ENCODE measurements at regions not wholly inside any gene's neighbourhood (a gene's known extent, or its start where the extent isn't known, plus 50 kb on each side); places are given as distances from the start of the nearest gene placed in this dataset.

GRCh38 chr13:53214433-53214832, 185.8 kb downstream of the OLFM4 start:
- Histone ChIP-seq H3K27me3 (replicated peaks in 1 of 4; ENCODE audit: control insufficient read depth in 3 of 4, extremely low read depth in 1 of 4, insufficient read depth in 3 of 4, low read length in 3 of 4) (no peaks in the 10 kb centered on the region), H2BK12ac (ENCODE audit: low read depth, low read length) (no peak overlapping the region), H3K36me3 (ENCODE audit: control insufficient read depth in 2 of 4, insufficient read depth in 4 of 4, low read length in 3 of 4) (no peaks in the 10 kb centered on the region), H2BK15ac (ENCODE audit: low read length) (no peak overlapping the region), H3K9ac (replicated peaks in 1 of 4; ENCODE audit: extremely low read depth in 1 of 4, low read depth in 3 of 4, low read length in 3 of 4) (no peak overlapping the region), H3K18ac (ENCODE audit: extremely low read depth, low read length) (no peak overlapping the region), H4K20me1 (replicated peaks in 1 of 2; ENCODE audit: control insufficient read depth in 1 of 2, insufficient read depth in 2 of 2, low read length in 2 of 2) (no peaks in the 10 kb centered on the region), H3K23me2 (ENCODE audit: low read depth, low read length) (no peaks in the 10 kb centered on the region), H3K4me1 (replicated peaks in 1 of 4; ENCODE audit: control insufficient read depth in 3 of 4, insufficient read depth in 4 of 4, low read length in 3 of 4) (no peaks in the 10 kb centered on the region), H2AFZ (ENCODE audit: low read length) (no peak overlapping the region), H3K4me2 (ENCODE audit: insufficient read depth in 1 of 2, low read depth in 2 of 2, low read length in 2 of 2) (no peak overlapping the region), H3K23ac (ENCODE audit: insufficient read length) (no peak overlapping the region), H3K9me3 (ENCODE audit: insufficient read depth in 2 of 2, low read depth in 1 of 2, low read length in 1 of 2) (no peaks in the 10 kb centered on the region), H2AK5ac (ENCODE audit: low read depth, low read length) (no peak overlapping the region), H3K56ac (replicated peaks; ENCODE audit: insufficient read length, low read depth, low read length) (no peak overlapping the region), H3K79me2 (ENCODE audit: control insufficient read depth in 1 of 2, insufficient read depth in 2 of 2, low read length in 2 of 2) (no peaks in the 10 kb centered on the region), H3K79me1 (ENCODE audit: low read depth, low read length) (no peaks in the 10 kb centered on the region), H2BK120ac (replicated peaks; ENCODE audit: low read depth, low read length) (no peak overlapping the region), H3K4me3 (ENCODE audit: extremely low read depth in 1 of 4, insufficient read depth in 2 of 4, low read depth in 3 of 4, low read length in 4 of 4) (no peak overlapping the region), H3K14ac (ENCODE audit: insufficient read length) (no peak overlapping the region), H4K5ac (ENCODE audit: insufficient read length, low read depth, low read length) (no peak overlapping the region), H2BK5ac (ENCODE audit: low read depth, low read length) (no peak overlapping the region), H3K4ac (replicated peaks; ENCODE audit: insufficient read length, low read depth, low read length) (no peak overlapping the region), H4K91ac (replicated peaks; ENCODE audit: insufficient read length, low read length) (no peak overlapping the region), H3K27ac (ENCODE audit: low read depth, low read length) (no peak overlapping the region), H4K8ac (ENCODE audit: extremely low read depth, insufficient read depth, low read length) (no peak overlapping the region), H2BK20ac (ENCODE audit: low read length) (no peak overlapping the region)
- DNase-seq (ENCODE audit: low read depth in 1 of 2, low spot score in 2 of 2) (no peak), FAIRE-seq (no peak)
- POLR2A ChIA-PET (ENCODE audit: partially characterized antibody) = no interaction called here
- CTCF ChIA-PET (ENCODE audit: partially characterized antibody) = interaction anchor here (1.0 to 3.1 kb wide), 4 partner anchors 8 to 23 kb away, joined by 3 to 15 read pairs (median 8); no protein-coding TSS in a partner anchor
- WGBS, 2 experiments (ENCODE audit: extremely low coverage in 1 of 2, insufficient coverage in 1 of 2, insufficient read length in 1 of 2, insufficient replicate concordance in 2 of 2, low coverage in 1 of 2, low lambda C conversion rate in 2 of 2, missing lambda C conversion rate in 1 of 2) = 89% methylated on average over 4 of the region's 4 CpGs; no CpG with 5 or more reads in 1 of the 2 experiments
- TF ChIP-seq CHD7 (IDR thresholded peaks at IDR 0.05; ENCODE audit: insufficient replicate concordance, low read length) = no peak
